ENCODE measurements at regions not wholly inside any gene's neighbourhood (a gene's known extent, or its start where the extent isn't known, plus 50 kb on each side); places are given as distances from the start of the nearest gene placed in this dataset.

- no peak for DNase-seq (ENCODE audit: low read depth in 1 of 2, low spot score in 1 of 2)
- Histone ChIP-seq H3K27ac (no peak overlapping the region), H3K36me3 (no peaks in the 10 kb centered on the region), H3K9me3 (ENCODE audit: low read depth) (no peaks in the 10 kb centered on the region), H3K27me3 (no peaks in the 10 kb centered on the region), H3K4me1 (ENCODE audit: low read depth) (peaks cover 6% of the 10 kb centered on the region), H3K4me3 (no peak overlapping the region)
- no peak for TF ChIP-seq CTCF (IDR thresholded peaks at IDR 0.05; ENCODE audit: low read depth, low read length)
These were observed 147.8 kb upstream of the MED14 start for GRCh38 chrX:40883021-40883619.

- no peaks in the 10 kb centered on the region for H3K27me3 ChIP-seq
- H3K9me3 ChIP-seq (ENCODE audit: low read depth), result no peaks in the 10 kb centered on the region
- DNase-seq (ENCODE audit: low read depth in 1 of 2, low spot score in 1 of 2), result no peak
- H3K36me3 ChIP-seq, result no peaks in the 10 kb centered on the region
- H3K4me3 ChIP-seq, result no peak overlapping the region
- no peaks in the 10 kb centered on the region for H3K4me1 ChIP-seq (ENCODE audit: low read depth)
- no peak overlapping the region for H3K27ac ChIP-seq
- no peak for TF ChIP-seq CTCF (IDR thresholded peaks at IDR 0.05; ENCODE audit: low read depth, low read length)
These were observed 150.6 kb upstream of the MED14 start for GRCh38 chrX:40885989-40886388.

- no peak for TF ChIP-seq CTCF (IDR thresholded peaks at IDR 0.05; ENCODE audit: low read depth, low read length)
- DNase-seq (ENCODE audit: low read depth in 1 of 2, low spot score in 1 of 2), result no peak
- Histone ChIP-seq H3K4me1 (ENCODE audit: low read depth) (no peaks in the 10 kb centered on the region), H3K9me3 (ENCODE audit: low read depth) (no peaks in the 10 kb centered on the region), H3K36me3 (no peaks in the 10 kb centered on the region), H3K27me3 (no peaks in the 10 kb centered on the region), H3K4me3 (no peak overlapping the region), H3K27ac (no peak overlapping the region)
These were observed 152.1 kb upstream of the MED14 start for GRCh38 chrX:40887476-40887875.

GRCh38 chrX:40891798-40892197 is 156.5 kb upstream of the MED14 start:
- TF ChIP-seq CTCF (IDR thresholded peaks at IDR 0.05; ENCODE audit: low read depth, low read length), result no peak
- Histone ChIP-seq H3K9me3 (ENCODE audit: low read depth) (no peaks in the 10 kb centered on the region), H3K27me3 (no peaks in the 10 kb centered on the region), H3K4me3 (no peak overlapping the region), H3K36me3 (no peaks in the 10 kb centered on the region), H3K4me1 (ENCODE audit: low read depth) (no peaks in the 10 kb centered on the region), H3K27ac (no peak overlapping the region)
- no peak for DNase-seq (ENCODE audit: low read depth in 1 of 2, low spot score in 1 of 2)

GRCh38 chrX:40893251-40893910 is 158.0 kb upstream of the MED14 start:
- DNase-seq (ENCODE audit: low read depth in 1 of 2, low spot score in 1 of 2), result peak in 1 of 2 donors; percentile 57
- H3K27me3 ChIP-seq, result no peaks in the 10 kb centered on the region
- TF ChIP-seq CTCF (IDR thresholded peaks at IDR 0.05; ENCODE audit: low read depth, low read length), result no peak

More at GRCh38 chrX:40893251-40893910, 158.0 kb upstream of the MED14 start:
- Histone ChIP-seq H3K9me3 (ENCODE audit: low read depth) (no peaks in the 10 kb centered on the region), H3K4me1 (ENCODE audit: low read depth) (no peaks in the 10 kb centered on the region), H3K4me3 (no peak overlapping the region), H3K27ac (no peak overlapping the region), H3K36me3 (no peaks in the 10 kb centered on the region)

Data from cardiac muscle cell (in vitro differentiated cells and primary cell).